ENCODE measurements at regions not wholly inside any gene's neighbourhood (a gene's known extent, or its start where the extent isn't known, plus 50 kb on each side); places are given as distances from the start of the nearest gene placed in this dataset.
"Not testable (repeated sequence)": the region's sequence is repeated elsewhere in the genome, so short reads cannot be mapped to it uniquely, and the experiment has no call there.

DNA sequence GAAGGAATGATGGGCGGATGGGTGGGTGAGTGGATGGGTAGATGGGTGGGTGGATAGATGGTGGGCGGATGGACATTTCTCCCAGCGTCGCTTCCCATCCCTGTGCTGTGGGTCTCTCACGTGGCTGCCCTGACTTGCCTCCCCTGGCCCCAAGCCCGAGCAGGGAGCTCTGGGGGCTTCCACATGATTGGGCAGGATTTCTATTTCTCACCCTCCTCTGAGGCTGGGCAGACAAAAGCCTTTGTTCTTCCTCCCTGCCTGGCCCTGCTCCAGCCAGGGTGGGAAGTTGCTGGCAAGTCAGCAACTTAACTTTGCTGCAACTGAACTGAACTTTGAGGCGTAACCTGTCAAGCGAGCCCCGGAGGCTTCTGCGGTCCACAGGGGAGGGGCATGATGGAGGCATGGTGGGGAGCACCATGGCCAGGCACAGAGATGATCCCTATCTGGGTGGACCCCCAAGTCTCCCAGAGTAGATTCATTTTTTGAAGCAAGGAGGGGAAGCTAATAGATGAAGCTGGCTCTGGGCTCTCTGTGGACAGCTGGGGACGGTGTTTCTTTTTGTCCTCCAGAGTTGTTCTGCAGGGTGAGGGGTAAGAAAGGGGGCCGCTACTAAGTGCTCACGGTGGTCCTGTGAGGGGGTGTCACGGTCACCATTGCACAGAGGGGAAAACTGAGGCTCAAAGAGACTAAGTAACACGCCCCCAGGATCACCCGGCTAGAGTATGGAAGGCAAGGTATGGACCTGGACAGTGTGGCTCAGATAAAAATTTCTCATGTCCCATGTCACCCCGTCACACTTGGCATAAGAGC, 140.1 kb downstream of the CEBPB start:
- DNase-seq: no peak

DNA sequence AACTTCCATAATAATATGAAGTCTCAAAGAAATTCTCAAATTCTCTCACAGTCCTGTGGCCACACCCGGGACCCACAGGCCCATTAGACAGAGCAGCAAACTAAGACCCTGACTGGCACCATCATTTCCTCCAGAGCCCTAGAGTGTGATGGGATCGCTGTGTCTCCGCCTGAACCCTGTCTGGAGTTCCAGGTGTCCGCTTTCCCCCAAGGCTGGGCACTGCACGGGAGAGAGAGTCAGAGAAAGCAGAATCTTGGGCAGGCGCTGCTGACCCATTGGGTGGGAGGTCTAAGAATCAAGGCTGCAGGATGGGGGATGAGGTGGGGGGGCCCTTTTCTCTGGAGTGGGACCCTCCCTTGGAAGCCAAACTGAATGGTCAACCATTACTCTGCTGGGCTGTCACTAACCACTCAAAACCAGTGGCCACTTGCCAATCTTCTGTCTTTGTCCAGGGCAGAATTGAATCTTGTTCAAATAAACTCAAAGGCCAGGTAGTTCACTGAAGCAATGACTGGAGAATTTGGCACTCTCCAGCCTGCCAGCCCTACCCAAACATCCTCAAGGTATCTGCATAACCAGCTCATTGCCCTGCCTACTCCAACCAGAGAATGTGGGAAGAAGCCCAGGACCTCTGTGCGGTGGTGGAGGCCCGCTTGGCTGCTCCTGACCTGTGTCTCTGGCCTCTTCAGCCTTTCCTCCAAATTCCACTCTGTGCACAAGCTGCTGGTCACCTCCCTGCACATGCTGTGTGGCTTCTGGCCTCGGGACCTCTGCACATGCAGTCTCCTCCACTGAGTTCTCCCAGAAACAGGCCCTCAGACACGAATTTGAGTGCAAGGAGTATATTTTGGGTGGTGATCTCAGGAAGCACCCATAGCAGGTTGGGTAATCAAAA, 141.1 kb downstream of the CEBPB start:
- no peak for DNase-seq

DNA sequence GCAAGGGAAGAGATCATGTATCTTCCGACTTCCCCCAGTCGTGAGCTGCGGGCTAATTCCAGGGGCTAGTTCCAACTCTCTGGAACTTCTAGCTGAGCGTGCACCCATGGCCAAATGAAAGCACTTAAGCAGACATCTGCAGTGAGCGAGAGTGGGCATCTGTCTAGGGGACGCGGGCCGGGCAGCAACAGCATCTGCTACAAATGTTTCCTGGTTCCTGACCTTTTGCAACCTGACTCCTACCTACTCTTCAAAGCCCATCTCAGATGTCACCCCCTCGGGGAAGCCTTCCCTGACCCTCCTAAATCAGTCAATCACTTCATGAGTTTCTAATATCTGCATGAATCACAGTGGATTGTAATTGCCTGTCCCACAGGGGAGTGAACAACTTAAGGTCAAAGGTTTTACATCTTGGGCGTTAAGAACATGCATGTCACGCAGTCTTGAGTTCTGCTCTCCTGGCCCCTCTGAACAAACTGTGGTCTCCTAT, 141.9 kb downstream of the CEBPB start:
- no peak for DNase-seq

DNA sequence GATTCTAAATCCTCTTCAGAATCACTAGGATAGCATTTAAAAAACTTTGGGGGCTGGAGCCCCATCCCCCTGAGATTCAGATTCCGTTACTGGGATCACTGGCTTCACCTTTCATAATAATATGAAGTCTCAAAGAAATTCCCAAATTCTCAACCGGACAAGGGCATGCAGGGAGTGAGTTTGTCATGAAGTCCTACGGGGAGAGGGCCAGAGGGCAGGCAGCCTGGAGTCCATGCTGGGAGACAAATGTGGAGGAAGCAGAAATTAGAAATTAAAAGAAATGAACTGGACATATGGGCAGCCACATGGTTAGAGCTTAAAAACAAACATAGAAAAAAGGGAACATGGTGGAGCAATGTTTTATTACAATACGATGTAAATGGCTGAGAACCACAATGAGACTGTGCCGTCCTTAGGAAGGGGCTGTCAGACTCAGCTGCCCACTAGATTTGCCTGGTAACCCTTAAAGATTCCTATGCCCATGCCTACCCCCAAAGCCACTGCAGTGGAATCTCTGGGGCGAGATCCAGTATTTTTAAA, 142.6 kb downstream of the CEBPB start:
- no peak for DNase-seq

DNA sequence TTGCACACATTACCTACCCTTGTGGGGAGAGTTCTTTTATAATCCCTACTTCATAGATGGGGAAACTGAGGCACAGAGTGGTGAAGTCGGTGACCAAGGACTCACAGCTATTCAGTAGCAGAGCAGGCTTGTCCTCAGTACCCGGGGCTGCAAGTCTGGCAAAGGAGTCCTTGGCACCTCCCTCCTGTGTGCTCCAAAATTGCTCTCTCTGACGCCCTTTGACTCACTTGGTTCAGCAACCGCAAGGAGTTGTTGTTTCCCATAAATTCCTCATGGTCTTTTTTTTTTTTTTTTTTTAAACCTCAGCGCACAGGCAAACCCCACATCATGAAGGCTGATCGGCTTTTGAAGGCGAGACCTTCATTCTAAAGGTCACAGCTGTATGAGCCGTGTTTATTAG, 143.2 kb downstream of the CEBPB start:
- no peak for DNase-seq

DNA sequence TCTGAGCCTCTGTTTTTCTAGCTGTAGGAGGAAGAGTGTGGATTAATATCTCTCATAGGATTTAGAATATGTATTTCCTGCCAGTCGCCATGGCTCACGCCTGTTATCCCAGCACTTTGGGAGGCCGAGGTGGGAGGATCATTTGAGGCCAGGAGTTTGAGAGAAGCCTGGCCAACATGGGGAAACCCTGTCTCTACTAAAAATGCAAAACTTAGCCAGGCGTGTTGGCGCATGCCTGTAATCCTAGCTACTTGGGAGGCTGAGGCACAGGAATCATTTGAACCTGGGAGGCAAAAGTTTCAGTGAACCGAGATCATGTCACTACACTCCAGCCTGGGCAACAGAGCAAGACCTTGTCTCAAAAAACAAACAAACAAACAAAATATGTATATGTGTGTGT, 143.9 kb downstream of the CEBPB start:
- DNase-seq: not testable (repeated sequence)

DNA sequence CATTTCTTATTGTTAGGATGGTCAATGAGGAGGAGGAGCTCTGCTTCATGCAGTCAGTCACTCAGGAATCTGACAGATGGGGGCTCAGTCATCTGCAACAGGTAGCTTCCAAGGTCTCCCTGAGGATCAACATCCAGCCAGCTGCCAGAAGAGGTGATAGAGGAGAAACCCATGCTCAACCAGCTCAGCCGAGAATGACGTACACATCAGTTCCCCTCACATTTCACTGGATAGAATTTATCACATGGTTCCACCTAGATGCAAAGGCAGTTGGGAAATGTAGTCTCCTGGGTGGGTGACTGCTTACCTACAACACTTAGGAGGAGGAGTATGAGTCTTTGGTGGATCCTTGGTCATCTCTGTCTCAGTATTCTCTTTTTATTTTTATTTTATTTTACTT, 144.5 kb downstream of the CEBPB start:
- peak; percentile 39 for DNase-seq

DNA sequence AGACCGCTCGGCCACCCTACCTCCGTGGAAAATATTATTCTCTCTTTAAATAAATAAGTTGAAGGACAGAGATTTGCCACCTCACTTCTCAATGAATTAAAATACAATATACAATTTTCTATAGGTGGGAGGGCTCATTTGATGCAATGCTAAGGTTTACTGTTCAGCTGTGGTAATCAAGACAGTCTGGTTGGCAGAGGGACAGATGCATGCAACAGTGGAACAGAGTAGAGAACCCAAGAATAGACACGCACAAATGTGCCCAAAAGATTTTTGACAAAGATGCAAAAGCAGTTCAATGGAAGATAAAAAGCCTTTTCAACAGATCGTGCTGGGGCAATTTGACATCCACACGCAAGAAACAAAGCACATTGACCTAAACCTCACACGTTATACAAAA, 145.2 kb downstream of the CEBPB start:
- DNase-seq: no peak

DNA sequence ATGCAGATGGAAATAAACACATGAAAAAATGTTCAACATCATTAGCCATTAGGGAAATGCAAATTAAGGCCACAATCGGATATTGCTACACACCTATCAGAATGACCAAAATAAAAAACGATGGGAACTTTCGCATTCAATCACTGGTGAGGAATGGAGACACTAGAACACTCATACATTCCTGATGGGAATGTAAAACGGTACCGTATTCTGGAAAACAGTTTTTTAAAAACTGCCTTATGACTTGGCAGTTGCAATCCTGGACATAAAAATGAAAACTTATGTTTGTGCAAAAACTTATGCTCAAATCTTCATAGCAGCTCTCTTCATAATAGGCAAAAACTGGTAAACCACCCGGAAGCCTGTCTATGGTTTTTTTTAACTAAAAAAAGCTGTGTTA, 146.0 kb downstream of the CEBPB start:
- no peak for DNase-seq

DNA sequence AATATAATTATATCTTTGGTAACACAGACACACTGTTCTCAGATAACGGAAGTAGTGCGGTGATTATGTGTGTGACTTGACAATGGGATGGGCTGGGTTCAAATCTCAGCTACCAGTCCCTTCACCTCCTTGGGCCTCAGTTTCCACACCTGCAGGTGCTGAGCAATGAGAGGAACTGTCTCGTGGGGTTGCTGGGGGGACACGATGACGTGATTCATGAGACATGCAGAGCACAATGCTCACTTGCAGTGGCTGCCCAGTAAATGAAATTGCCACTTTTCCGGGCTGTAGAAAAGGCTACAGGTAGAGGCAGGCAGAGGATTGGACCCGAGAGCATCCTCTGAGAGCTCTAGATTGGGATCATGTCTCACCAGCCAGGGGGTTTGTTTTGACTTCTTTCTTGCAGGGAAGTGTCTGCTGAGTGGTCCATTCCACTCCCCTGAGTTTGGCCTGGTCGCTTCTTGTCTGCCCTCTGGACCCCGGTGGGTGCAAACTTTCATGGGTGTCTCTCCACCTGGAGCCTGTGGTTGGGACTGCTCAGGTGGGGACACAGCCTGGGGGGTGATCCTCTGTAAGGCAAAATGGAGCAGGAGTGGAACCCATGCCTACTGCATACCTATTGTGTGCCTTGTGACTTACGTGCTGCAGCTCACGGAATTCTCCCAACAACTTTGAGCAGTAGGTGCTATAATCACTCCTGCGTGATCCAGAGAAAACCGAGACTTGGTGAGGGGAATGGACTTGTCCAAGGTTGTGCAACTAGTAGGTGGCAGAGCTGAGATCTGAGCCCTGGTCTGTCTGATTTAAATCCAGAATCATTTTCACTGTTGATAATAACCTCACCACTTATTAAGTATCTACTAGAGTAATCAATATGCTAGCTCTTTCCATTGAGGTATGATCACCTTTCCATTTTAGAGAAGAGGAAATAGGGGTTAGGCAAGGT, 147.2 kb downstream of the CEBPB start:
- DNase-seq: no peak

DNA sequence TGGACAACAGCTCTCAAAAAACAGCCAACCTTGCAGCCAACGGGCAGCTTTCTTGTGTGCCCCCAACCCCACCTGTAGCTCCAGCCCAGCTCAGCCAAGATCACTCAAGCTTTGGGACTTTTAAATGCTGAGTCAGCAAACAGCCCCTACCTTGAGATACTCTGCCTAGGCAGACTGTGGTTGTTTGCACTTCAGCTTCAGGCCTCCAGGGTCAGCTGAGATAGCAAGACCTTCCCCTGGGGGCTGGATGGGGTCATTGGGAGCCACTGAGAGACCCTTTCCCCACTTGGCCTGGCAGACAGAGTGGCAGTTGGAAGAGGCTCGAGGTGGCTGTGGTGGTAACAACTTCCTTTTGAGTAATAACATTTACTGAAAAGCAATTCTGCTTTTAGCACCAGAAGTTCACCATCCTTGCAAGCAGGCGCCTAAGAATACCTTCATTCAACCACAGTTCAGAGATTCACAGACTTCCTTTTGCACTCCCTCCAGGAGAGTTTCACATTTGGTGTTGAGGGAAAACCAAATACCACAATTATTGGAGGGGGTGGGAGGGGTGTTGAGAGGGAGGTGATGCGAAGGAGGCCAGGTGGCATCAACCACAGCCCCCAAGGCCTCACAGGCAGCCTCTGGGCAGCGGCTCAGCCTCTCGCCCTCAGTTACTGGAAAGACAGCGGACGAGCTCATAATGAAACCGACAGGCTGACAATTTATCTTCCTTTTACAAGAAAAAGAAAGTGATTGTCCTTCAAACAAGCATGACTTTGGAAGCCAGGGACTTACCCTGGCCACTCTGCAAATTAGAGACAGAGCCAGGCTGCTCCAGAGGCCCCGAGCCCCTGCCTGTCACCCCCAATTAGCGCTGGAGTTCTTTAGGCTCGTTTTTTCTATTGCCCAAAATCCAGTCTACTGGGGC, 148.1 kb downstream of the CEBPB start:
- no peak for DNase-seq

DNA sequence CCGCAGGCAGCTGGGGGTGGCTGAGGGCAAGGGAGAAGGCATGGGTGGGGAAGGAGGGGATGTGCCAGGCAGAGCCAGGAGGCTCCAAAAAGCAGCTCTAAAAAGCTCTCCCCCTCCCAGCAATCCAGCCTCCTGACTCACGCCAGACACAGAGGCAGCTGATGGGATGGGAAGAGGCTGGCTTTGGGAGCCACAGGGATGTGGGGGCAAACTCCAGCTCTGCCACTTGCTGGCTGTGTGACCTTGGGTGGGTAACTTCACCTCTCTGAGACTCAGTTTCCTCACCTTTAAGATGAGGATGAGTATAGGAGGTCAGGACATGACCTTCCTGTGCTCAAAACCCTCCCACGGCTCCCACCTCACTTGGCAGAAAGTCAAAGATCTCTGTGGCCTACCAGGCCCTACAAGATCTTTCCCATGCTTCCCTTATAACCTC, 148.9 kb downstream of the CEBPB start:
- DNase-seq: no peak

DNA sequence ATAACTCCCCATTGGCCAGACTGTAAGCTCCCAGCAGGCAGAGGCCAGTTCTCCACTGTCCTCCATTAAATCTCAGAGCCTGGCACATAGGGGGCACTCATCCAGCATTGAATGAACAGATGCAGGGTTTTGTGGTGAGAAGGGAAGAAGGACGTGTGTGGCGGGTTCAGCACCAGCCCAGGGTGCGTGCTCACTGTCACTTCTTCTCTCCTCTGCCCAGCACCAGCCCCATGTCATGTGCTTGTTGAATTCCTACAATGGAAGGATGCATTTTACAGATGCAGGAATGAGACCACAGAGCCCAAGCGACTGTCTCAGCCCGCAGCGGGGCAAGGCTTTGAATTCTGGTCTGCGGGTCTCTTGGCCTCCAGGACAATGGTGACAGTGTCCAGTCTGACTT, 149.9 kb downstream of the CEBPB start:
- no peak for DNase-seq

DNA sequence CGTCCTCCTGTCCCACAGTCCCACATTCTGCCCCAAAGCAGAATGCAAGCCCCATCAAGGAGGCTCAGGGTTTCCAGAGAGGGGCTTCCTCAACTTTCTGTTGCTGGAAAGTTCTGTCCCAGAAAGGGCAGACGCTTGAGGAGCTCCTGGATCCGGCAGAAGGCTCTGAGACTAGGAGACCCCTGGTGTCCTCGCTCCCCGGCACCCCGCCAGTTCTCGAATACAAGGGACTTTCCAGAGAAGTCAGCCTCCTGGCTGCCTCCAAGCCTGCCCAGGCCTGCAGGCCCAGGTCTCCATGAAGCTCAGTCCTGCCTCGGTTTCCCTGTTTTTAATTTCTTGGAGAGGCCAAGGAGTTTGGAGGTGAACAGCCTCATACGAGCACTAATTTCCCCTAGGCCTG, 150.4 kb downstream of the CEBPB start:
- DNase-seq: no peak

DNA sequence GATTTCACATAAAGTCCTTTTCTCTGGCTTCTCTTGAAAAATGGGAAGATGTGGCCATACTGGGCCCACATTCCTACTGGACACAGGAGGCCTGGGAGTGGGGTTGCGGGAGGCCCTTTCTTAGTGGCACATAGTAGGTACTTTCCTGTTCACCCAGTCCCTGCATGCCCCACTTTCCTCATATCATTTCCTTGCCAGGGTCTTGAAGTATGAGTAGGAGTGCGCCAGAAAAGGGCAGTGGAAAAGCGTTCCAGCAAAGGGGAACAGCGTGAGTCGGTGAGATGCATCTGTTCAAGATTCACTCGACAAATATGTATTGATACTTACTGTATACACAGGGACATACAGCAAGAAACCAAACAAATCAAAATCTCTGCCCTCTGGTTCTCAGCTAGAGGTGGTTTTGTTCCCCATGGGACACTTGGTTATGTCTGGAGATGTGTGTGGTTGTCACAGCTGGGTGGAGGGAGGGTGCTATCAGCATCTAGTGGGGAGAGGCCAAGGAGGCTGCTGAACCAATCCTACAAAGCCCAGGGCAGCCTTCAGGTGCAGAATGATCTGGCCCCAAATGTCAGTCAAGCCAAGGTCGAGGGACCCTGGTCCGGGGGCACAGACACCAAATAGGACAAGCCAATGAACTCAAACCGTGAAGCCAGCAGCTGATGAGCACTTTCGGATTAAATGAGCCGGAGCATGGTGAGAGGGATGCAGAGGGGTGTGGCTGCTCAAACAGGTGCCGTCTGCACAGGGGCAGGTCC, 151.4 kb downstream of the CEBPB start:
- no peak for DNase-seq

DNA sequence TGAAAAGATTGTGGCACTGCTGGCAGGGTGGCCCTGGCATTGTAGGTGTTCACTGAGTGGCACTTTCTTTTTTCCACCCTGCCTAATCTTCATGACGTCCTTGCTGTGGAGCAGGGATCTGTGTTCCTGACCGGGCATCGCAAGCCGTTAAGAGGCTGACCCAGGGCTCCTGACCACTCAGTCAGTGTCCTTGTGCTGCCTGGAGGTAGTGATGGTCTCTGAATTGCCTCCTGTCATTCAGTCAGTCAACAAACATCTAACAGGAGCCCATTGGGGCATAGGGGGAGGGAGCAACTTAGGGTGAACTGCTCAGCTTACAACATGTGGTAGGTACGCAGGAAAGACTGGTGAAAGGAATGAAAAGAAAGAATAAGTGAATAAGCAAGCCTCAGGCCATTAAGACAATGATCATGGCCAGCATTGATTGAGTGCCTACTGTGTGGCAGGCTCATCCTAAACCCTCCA, 152.0 kb downstream of the CEBPB start:
- DNase-seq: no peak

DNA sequence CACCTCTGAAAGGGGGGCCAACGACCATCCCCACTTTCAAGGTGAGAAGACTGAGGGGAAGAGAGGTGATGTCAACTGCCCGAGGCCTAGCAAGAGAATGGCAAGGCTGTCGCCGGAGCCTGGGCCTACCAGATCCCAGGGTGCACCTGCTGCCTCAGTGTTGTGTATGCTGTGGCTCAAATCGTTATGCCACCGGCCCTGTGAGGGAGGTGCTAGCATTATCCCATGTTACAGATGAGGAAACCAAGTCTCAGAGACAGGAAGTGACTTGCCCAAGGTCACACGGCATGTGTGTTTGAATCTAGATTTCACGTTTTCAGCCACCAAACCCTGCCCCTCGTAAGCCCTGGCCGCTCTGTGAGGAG, 152.5 kb downstream of the CEBPB start:
- DNase-seq: no peak

DNA sequence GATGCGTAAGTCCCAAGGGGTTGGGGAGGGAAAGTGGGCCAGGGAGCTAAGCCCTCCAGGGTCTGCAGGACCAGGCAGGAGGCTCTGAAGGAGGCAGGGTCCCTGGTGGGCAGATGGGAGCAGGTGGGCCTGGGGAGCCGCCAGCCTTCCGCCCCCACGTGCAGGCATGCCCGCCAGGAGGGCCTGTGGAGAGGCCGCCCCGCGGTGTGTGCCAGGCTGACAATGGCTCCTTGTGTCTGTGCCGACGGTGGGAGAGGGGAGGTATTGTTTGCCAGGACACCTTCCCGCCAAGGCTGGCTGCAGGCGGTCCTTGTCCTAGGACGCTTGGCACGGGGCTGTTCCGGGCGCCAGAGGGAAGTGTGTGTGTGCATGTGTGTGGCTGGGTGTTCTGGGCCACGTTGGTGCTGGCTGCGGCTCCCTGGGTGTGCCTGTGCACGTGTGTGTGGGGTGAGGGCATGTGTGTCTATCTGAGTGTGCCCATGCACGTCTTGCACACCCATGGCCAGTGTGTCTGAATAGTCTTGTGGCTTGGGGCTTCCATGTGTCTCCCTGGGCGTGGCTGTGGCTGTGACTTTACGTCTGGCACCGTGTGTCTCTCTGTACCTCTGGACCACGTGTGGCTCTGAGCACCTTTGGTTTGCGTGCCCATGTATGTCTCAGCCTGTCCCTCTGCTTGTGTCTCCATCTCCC, 153.0 kb downstream of the CEBPB start:
- DNase-seq: no peak

DNA sequence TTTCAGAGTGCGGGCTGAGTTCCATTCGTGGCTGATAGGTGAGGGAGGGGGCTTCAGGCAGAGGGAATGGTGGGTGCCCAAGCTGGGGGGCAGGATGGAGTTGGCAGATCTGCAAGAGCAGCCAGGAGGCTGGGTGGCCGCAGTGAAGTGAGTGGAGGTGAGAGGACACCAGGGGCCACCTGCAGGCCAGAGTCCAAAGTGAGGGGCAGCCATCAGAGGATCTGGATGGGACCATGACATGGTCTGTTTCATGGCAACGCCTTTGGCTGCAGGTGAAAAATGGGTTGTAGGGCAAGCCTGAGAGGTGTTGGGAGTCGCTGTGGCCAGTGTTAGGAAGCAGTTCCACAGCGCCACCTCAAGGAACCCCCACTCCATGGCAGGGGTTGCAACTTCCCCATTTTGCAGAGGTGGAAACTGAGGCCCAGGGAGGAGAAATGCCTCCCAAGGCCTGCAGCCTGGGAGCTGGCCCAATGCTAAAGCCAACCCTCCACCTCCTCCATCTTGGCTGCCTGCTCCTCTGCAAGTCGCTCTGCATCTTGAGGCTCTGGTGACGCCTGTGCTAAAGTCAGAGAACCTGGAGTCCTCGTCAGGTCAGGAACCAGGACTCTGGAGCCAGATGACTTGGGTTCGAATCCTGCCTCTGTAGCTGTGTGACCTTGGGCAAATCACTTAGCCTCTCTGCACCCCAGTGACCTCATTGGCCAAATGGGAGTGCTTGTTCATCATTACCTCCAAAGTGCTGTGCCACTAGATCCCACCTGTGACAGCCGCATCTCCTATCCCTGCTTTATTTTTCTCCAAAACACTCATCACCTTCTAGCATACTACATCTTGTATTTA, 153.8 kb downstream of the CEBPB start:
- DNase-seq: no peak

All from NCI-H2227 treated with DMSO at 0.1 percent for 48 hours (cell line).